Thymus (tissue), 11 donors: ENCODE measurements at regions not wholly inside any gene's neighbourhood (a gene's known extent, or its start where the extent isn't known, plus 50 kb on each side); places are given as distances from the start of the nearest gene placed in this dataset.

Experiments
- DNase-seq, 9 donors: peaks; one replicate each; pipeline ENCODE4 v3.0.0-alpha.2; 2013; ENCODE audit warnings: low spot score in 9 of 9, low read depth in 6 of 9, missing footprints in 1 of 9
- H3K27ac ChIP-seq, 2 donors: one replicate each; pipeline ENCODE4 v1.5.1; 2013; ENCODE audit warnings: control low read depth in 1 of 2, low read depth in 1 of 2, low read length in 1 of 2, mild to moderate bottlenecking in 1 of 2, moderate library complexity in 1 of 2
- H3K27me3 ChIP-seq, 2 donors: one replicate each; pipeline ENCODE4 v1.5.1; 2013; ENCODE audit warnings: low read length in 1 of 2; ENCODE audit not compliant: control insufficient read depth in 2 of 2, insufficient read depth in 1 of 2
- H3K36me3 ChIP-seq, 2 donors: one replicate each; pipeline ENCODE4 v1.5.1; 2013; ENCODE audit warnings: low read length in 1 of 2, mild to moderate bottlenecking in 1 of 2, moderate library complexity in 1 of 2; ENCODE audit not compliant: control insufficient read depth in 2 of 2, insufficient read depth in 2 of 2
- H3K4me1 ChIP-seq, 2 donors: one replicate each; pipeline ENCODE4 v1.5.1; 2013; ENCODE audit warnings: low read length in 2 of 2; ENCODE audit not compliant: control insufficient read depth in 2 of 2, insufficient read depth in 2 of 2
- H3K4me3 ChIP-seq, 2 donors: one replicate each; pipeline ENCODE4 v1.5.1; 2013; ENCODE audit warnings: low read length in 2 of 2, control low read depth in 1 of 2, mild to moderate bottlenecking in 1 of 2
- H3K9me3 ChIP-seq, 2 donors: one replicate each; pipeline ENCODE4 v1.5.1; 2013; ENCODE audit warnings: low read length in 1 of 2, mild to moderate bottlenecking in 1 of 2; ENCODE audit not compliant: control insufficient read depth in 2 of 2, insufficient read depth in 1 of 2
- WGBS: extraction: QIAGEN DNeasy Blood & Tissue Kit; methylation state at CpG from one replicate; pipeline ENCODE4 v1.1.7; 2013; 5-methylcytosine and 5-hydroxymethylcytosine counted together
- donor health status: healthy.

- Histone ChIP-seq H3K36me3 (no peaks in the 10 kb centered on the region), H3K9me3 (no peaks in the 10 kb centered on the region), H3K4me3 (no peak overlapping the region), H3K27me3 (no peaks in the 10 kb centered on the region), H3K4me1 (peaks cover 20 to 26% of the 10 kb centered on the region in 2 donors), H3K27ac (no peak overlapping the region)
- DNase-seq: no peak
- 96% methylated on average over 8 of the region's 8 CpGs for WGBS
Measured at GRCh38 chr3:43212914-43213611, 73.3 kb upstream of the SNRK start.

GRCh38 chr3:43211681-43212080 is 74.7 kb upstream of the SNRK start:
- H3K4me3 ChIP-seq: no peak overlapping the region
- no peaks in the 10 kb centered on the region for H3K36me3 ChIP-seq
- WGBS: 97% methylated on average over 5 of the region's 5 CpGs
- H3K4me1 ChIP-seq: peaks cover 11 to 14% of the 10 kb centered on the region in 2 donors
- H3K27me3 ChIP-seq: no peaks in the 10 kb centered on the region
- no peak for DNase-seq
- no peak overlapping the region for H3K27ac ChIP-seq
- no peaks in the 10 kb centered on the region for H3K9me3 ChIP-seq

- no peaks in the 10 kb centered on the region for H3K36me3 ChIP-seq
- peaks cover 2 to 3% of the 10 kb centered on the region in 2 donors for H3K4me1 ChIP-seq
- H3K4me3 ChIP-seq: no peak overlapping the region
- H3K27ac ChIP-seq: no peak overlapping the region
- no peaks in the 10 kb centered on the region for H3K9me3 ChIP-seq
- no peaks in the 10 kb centered on the region for H3K27me3 ChIP-seq
- 96% methylated on average over 8 of the region's 8 CpGs for WGBS
- DNase-seq: no peak
Measured at GRCh38 chr3:43210049-43211027, 76.0 kb upstream of the SNRK start.

GRCh38 chr3:43207628-43208085 is 78.7 kb upstream of the SNRK start:
- Histone ChIP-seq H3K9me3 (no peaks in the 10 kb centered on the region), H3K27ac (no peak overlapping the region), H3K4me1 (no peaks in the 10 kb centered on the region), H3K36me3 (no peaks in the 10 kb centered on the region), H3K4me3 (no peak overlapping the region), H3K27me3 (no peaks in the 10 kb centered on the region)
- no peak for DNase-seq
- 93% methylated on average over 3 of the region's 3 CpGs for WGBS

GRCh38 chr3:43206632-43207031 is 79.7 kb upstream of the SNRK start:
- 95% methylated on average over 10 of the region's 10 CpGs for WGBS
- Histone ChIP-seq H3K4me1 (no peaks in the 10 kb centered on the region), H3K27ac (no peak overlapping the region), H3K9me3 (no peaks in the 10 kb centered on the region), H3K27me3 (no peaks in the 10 kb centered on the region), H3K4me3 (no peak overlapping the region), H3K36me3 (no peaks in the 10 kb centered on the region)
- DNase-seq: no peak

GRCh38 chr3:43206105-43206504 is 80.2 kb upstream of the SNRK start:
- DNase-seq: no peak
- Histone ChIP-seq H3K4me1 (peaks cover 0 to 3% of the 10 kb centered on the region in 2 donors), H3K4me3 (no peak overlapping the region), H3K27me3 (no peaks in the 10 kb centered on the region), H3K27ac (no peak overlapping the region), H3K9me3 (no peaks in the 10 kb centered on the region), H3K36me3 (no peaks in the 10 kb centered on the region)
- WGBS: 91% methylated on average over 7 of the region's 7 CpGs

GRCh38 chr3:43203022-43203421 is 83.3 kb upstream of the SNRK start:
- Histone ChIP-seq H3K4me3 (no peak overlapping the region), H3K4me1 (peaks cover 5 to 6% of the 10 kb centered on the region in 2 donors), H3K27ac (no peak overlapping the region), H3K27me3 (no peaks in the 10 kb centered on the region), H3K9me3 (no peaks in the 10 kb centered on the region), H3K36me3 (no peaks in the 10 kb centered on the region)
- 97% methylated on average over 3 of the region's 3 CpGs for WGBS
- no peak for DNase-seq

GRCh38 chr3:43201581-43201980 is 84.8 kb upstream of the SNRK start:
- H3K4me3 ChIP-seq: no peak overlapping the region
- peaks cover 5 to 9% of the 10 kb centered on the region in 2 donors for H3K4me1 ChIP-seq
- DNase-seq: no peak
- no peaks in the 10 kb centered on the region for H3K27me3 ChIP-seq
- no peaks in the 10 kb centered on the region for H3K9me3 ChIP-seq
- WGBS: 96% methylated on average over 1 of the region's 1 CpG
- no peak overlapping the region for H3K27ac ChIP-seq
- H3K36me3 ChIP-seq: no peaks in the 10 kb centered on the region

- no peaks in the 10 kb centered on the region for H3K27me3 ChIP-seq
- WGBS: 98% methylated on average over 3 of the region's 3 CpGs
Measured at GRCh38 chr3:43199645-43200306, 86.6 kb upstream of the SNRK start.

More at GRCh38 chr3:43199645-43200306, 86.6 kb upstream of the SNRK start:
- Histone ChIP-seq H3K9me3 (no peaks in the 10 kb centered on the region), H3K36me3 (no peaks in the 10 kb centered on the region), H3K4me1 (peaks cover 10 to 27% of the 10 kb centered on the region in 2 donors), H3K4me3 (no peak overlapping the region), H3K27ac (no peak overlapping the region)
- DNase-seq: no peak
